ENCODE measurements at regions not wholly inside any gene's neighbourhood (a gene's known extent, or its start where the extent isn't known, plus 50 kb on each side); places are given as distances from the start of the nearest gene placed in this dataset.

- TF ChIP-seq CREB5 (CRISPR knock-in tag; IDR thresholded peaks at IDR 0.05; ENCODE audit: low read depth) = no peak
- TF ChIP-seq OSR1 (CRISPR knock-in tag; IDR thresholded peaks at IDR 0.05) = no peak
- no peak for TF ChIP-seq GLIS3 (CRISPR knock-in tag; IDR thresholded peaks at IDR 0.05)
- no peak for TF ChIP-seq TCF4 (CRISPR knock-in tag; IDR thresholded peaks at IDR 0.05; ENCODE audit: borderline replicate concordance)
- TF ChIP-seq ZFP30 (CRISPR knock-in tag; IDR thresholded peaks at IDR 0.05) = no peak
- no peak for TF ChIP-seq CSRNP3 (CRISPR knock-in tag; IDR thresholded peaks at IDR 0.05)
- no peak for TF ChIP-seq RARB (CRISPR knock-in tag; IDR thresholded peaks at IDR 0.05)
- no peak for TF ChIP-seq ZC3H10 (CRISPR knock-in tag; IDR thresholded peaks at IDR 0.05)
- TF ChIP-seq POU6F1 (CRISPR knock-in tag; IDR thresholded peaks at IDR 0.05; ENCODE audit: borderline replicate concordance, low read depth) = no peak
- TF ChIP-seq BACH2 (CRISPR knock-in tag; IDR thresholded peaks at IDR 0.05; ENCODE audit: borderline replicate concordance) = no peak
Measured at GRCh38 chr6:143620447-143620846, 57.3 kb upstream of the PHACTR2 start.
